Trophoblast cell (in vitro differentiated cells and primary cell): ENCODE measurements at regions not wholly inside any gene's neighbourhood (a gene's known extent, or its start where the extent isn't known, plus 50 kb on each side); places are given as distances from the start of the nearest gene placed in this dataset.

Experiments
- DNase-seq, 2 donors: peaks; one replicate each; pipeline ENCODE4 v3.0.0-alpha.2; 2016
- H2AFZ ChIP-seq: 2 replicates; pipeline ENCODE4 v1.6.1; 2013; ENCODE audit warnings: low read length, moderate library complexity, mild to moderate bottlenecking; ENCODE audit not compliant: insufficient read depth, poor library complexity
- H2AK5ac ChIP-seq: 2 replicates; pipeline ENCODE4 v1.6.1; 2013; ENCODE audit warnings: mild to moderate bottlenecking, low read length
- H2BK120ac ChIP-seq: 2 replicates; pipeline ENCODE4 v1.6.1; 2013; ENCODE audit warnings: low read length, mild to moderate bottlenecking, moderate library complexity; ENCODE audit not compliant: insufficient read depth, poor library complexity
- H2BK12ac ChIP-seq: 2 replicates; pipeline ENCODE4 v1.6.1; 2013; ENCODE audit warnings: mild to moderate bottlenecking, low read length, moderate library complexity
- H2BK5ac ChIP-seq: 2 replicates; pipeline ENCODE4 v1.6.1; 2013; ENCODE audit warnings: low read length, low read depth, moderate library complexity, mild to moderate bottlenecking; ENCODE audit not compliant: poor library complexity
- H3K14ac ChIP-seq: 2 replicates; pipeline ENCODE4 v1.6.1; 2013; ENCODE audit warnings: mild to moderate bottlenecking, low read length
- H3K18ac ChIP-seq: 2 replicates; pipeline ENCODE4 v1.6.1; 2013; ENCODE audit warnings: mild to moderate bottlenecking, low read length
- H3K23ac ChIP-seq: 2 replicates; pipeline ENCODE4 v1.6.1; 2013; ENCODE audit warnings: low read length
- H3K27ac ChIP-seq: 2 replicates; pipeline ENCODE4 v1.5.1; 2013; ENCODE audit warnings: low read depth, mild to moderate bottlenecking, inconsistent platforms, low read length, moderate library complexity
- H3K27me3 ChIP-seq: 2 replicates; pipeline ENCODE4 v1.6.1; 2013; ENCODE audit warnings: inconsistent platforms, mild to moderate bottlenecking, low read length, moderate library complexity; ENCODE audit not compliant: insufficient read depth
- H3K36me3 ChIP-seq, 2 experiments: 1 replicate in 1 of 2; 2 replicates in 1 of 2; pipeline ENCODE4 v1.6.1; 2013; ENCODE audit warnings: low read length in 2 of 2, mild to moderate bottlenecking in 2 of 2, moderate library complexity in 1 of 2; ENCODE audit not compliant: insufficient read depth in 2 of 2, control insufficient read depth in 1 of 2
- H3K4ac ChIP-seq: 2 replicates; pipeline ENCODE4 v1.6.1; 2013; ENCODE audit warnings: low read depth, mild to moderate bottlenecking, low read length, moderate library complexity
- H3K4me1 ChIP-seq, 2 experiments: 1 replicate in 1 of 2; 2 replicates in 1 of 2; pipeline ENCODE4 v1.6.1; 2013; ENCODE audit warnings: low read length in 2 of 2, mild to moderate bottlenecking in 2 of 2, moderate library complexity in 1 of 2; ENCODE audit not compliant: insufficient read depth in 2 of 2, control insufficient read depth in 1 of 2
- H3K4me2 ChIP-seq: 2 replicates; pipeline ENCODE4 v1.6.1; 2013; ENCODE audit warnings: inconsistent platforms, mild to moderate bottlenecking, low read length, moderate library complexity
- H3K4me3 ChIP-seq: 2 replicates; pipeline ENCODE4 v1.5.1; 2013; ENCODE audit warnings: mild to moderate bottlenecking, low read depth, low read length, inconsistent platforms
- H3K79me1 ChIP-seq: one replicate; pipeline ENCODE4 v1.6.1; 2013; ENCODE audit warnings: low read length
- H3K79me2 ChIP-seq: 2 replicates; pipeline ENCODE4 v1.6.1; 2013; ENCODE audit warnings: low read length, mild to moderate bottlenecking; ENCODE audit not compliant: control insufficient read depth, insufficient read depth, poor library complexity
- H3K9ac ChIP-seq: 2 replicates; pipeline ENCODE4 v1.6.1; 2013; ENCODE audit warnings: mild to moderate bottlenecking, low read length
- H3K9me3 ChIP-seq: 2 replicates; pipeline ENCODE4 v1.6.1; 2013; ENCODE audit warnings: low read depth, mild to moderate bottlenecking, control low read depth, inconsistent platforms, low read length; ENCODE audit not compliant: insufficient read depth
- H4K12ac ChIP-seq: 2 replicates; pipeline ENCODE4 v1.6.1; 2013; ENCODE audit warnings: low read depth, mild to moderate bottlenecking, low read length, moderate library complexity
- H4K8ac ChIP-seq: 2 replicates; pipeline ENCODE4 v1.6.1; 2013; ENCODE audit warnings: low read depth, mild to moderate bottlenecking, low read length, moderate library complexity
- H4K91ac ChIP-seq: one replicate; pipeline ENCODE4 v1.6.1; 2013; ENCODE audit warnings: low read depth, mild to moderate bottlenecking, low read length, moderate library complexity
- WGBS: extraction: QIAGEN DNeasy Blood & Tissue Kit; methylation state at CpG from one replicate; pipeline ENCODE4 v1.1.7; 2013; ENCODE audit warnings: missing lambda C conversion rate; ENCODE audit not compliant: insufficient read length, insufficient coverage; ENCODE audit errors: extremely low coverage; 5-methylcytosine and 5-hydroxymethylcytosine counted together

- Histone ChIP-seq H3K4me3 (no peak overlapping the region), H3K27ac (no peak overlapping the region), H3K36me3 (no peaks in the 10 kb centered on the region), H4K91ac (no peak overlapping the region), H4K8ac (no peak overlapping the region), H3K4me1 (no peaks in the 10 kb centered on the region), H3K23ac (no peak overlapping the region), H2AFZ (no peak overlapping the region), H2AK5ac (no peak overlapping the region), H2BK12ac (no peak overlapping the region), H3K4me2 (no peak overlapping the region), H3K27me3 (no peaks in the 10 kb centered on the region), H3K4ac (no peak overlapping the region), H2BK120ac (no peak overlapping the region), H4K12ac (no peak overlapping the region), H3K9ac (no peak overlapping the region), H3K79me2 (no peaks in the 10 kb centered on the region), H3K9me3 (no peaks in the 10 kb centered on the region), H3K79me1 (no peaks in the 10 kb centered on the region), H3K18ac (no peak overlapping the region), H3K14ac (no peak overlapping the region), H2BK5ac (no peak overlapping the region)
- DNase-seq, result no peak
- no CpG with 5 or more reads among the region's 3 CpGs for WGBS
Observed at GRCh38 chr6:81148751-81149150, 603.7 kb downstream of the TENT5A start.

DNA sequence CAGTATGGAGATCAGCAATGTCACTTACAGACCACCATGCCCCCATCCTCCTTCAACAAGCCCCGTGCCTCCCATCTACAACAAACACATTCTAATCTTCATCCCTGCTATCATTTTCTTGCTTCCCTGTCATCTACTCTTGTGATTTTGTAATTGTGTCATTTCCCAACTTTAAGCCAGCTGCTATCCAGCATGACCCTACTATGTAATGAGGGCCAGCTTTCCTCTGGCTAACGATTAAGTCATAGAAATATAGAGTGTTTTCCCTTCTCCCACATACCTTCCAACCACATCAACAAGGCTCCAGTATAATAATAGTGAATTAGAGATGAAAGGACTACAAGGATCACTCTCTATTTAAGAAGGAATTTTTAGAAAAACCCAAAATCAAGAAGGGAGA lies 607.0 kb downstream of the TENT5A start:
- Histone ChIP-seq H2BK5ac (no peak overlapping the region), H3K79me1 (no peaks in the 10 kb centered on the region), H3K14ac (no peak overlapping the region), H3K4me2 (no peak overlapping the region), H3K36me3 (no peaks in the 10 kb centered on the region), H2AK5ac (no peak overlapping the region), H4K8ac (no peak overlapping the region), H4K91ac (no peak overlapping the region), H2BK12ac (no peak overlapping the region), H4K12ac (no peak overlapping the region), H3K4me3 (no peak overlapping the region), H3K23ac (no peak overlapping the region), H3K79me2 (no peaks in the 10 kb centered on the region), H3K9me3 (no peaks in the 10 kb centered on the region), H3K18ac (no peak overlapping the region), H3K9ac (no peak overlapping the region), H3K4ac (no peak overlapping the region), H3K27ac (no peak overlapping the region), H2BK120ac (no peak overlapping the region), H3K4me1 (no peaks in the 10 kb centered on the region), H3K27me3 (no peaks in the 10 kb centered on the region), H2AFZ (no peak overlapping the region)
- WGBS, result 100% methylated on average over 1 of the region's 2 CpGs
- peak in 1 of 2 donors; percentile 64 for DNase-seq

GRCh38 chr6:81144346-81144745 lies 608.1 kb downstream of the TENT5A start:
- H3K79me2 ChIP-seq, result no peaks in the 10 kb centered on the region
- no peak overlapping the region for H4K8ac ChIP-seq
- no peak overlapping the region for H2BK12ac ChIP-seq
- no peak overlapping the region for H3K4ac ChIP-seq
- H3K27me3 ChIP-seq, result no peaks in the 10 kb centered on the region
- DNase-seq, result peak; percentile 7 to 79
- H3K9me3 ChIP-seq, result no peaks in the 10 kb centered on the region
- H3K9ac ChIP-seq, result no peak overlapping the region
- H3K4me1 ChIP-seq, result no peaks in the 10 kb centered on the region
- H3K79me1 ChIP-seq, result no peaks in the 10 kb centered on the region
- no peak overlapping the region for H3K4me3 ChIP-seq
- H3K14ac ChIP-seq, result no peak overlapping the region
- no peak overlapping the region for H2BK120ac ChIP-seq
- no peak overlapping the region for H2AK5ac ChIP-seq
- no peak overlapping the region for H3K4me2 ChIP-seq
- no peak overlapping the region for H3K18ac ChIP-seq
- H4K12ac ChIP-seq, result no peak overlapping the region
- no peak overlapping the region for H2BK5ac ChIP-seq
- no peak overlapping the region for H2AFZ ChIP-seq
- H3K23ac ChIP-seq, result no peak overlapping the region
- H3K27ac ChIP-seq, result no peak overlapping the region
- H4K91ac ChIP-seq, result no peak overlapping the region
- no peaks in the 10 kb centered on the region for H3K36me3 ChIP-seq

GRCh38 chr6:81138236-81138635 lies 614.2 kb downstream of the TENT5A start:
- Histone ChIP-seq H4K8ac (no peak overlapping the region), H3K4me1 (no peaks in the 10 kb centered on the region), H4K91ac (no peak overlapping the region), H3K14ac (no peak overlapping the region), H2BK5ac (no peak overlapping the region), H2AK5ac (no peak overlapping the region), H3K4me2 (no peak overlapping the region), H3K9ac (no peak overlapping the region), H3K36me3 (no peaks in the 10 kb centered on the region), H3K27me3 (no peaks in the 10 kb centered on the region), H3K9me3 (no peaks in the 10 kb centered on the region), H2BK120ac (no peak overlapping the region), H3K23ac (no peak overlapping the region), H2AFZ (no peak overlapping the region), H3K79me1 (no peaks in the 10 kb centered on the region), H3K4ac (no peak overlapping the region), H3K18ac (no peak overlapping the region), H4K12ac (no peak overlapping the region), H3K4me3 (no peak overlapping the region), H2BK12ac (no peak overlapping the region), H3K79me2 (no peaks in the 10 kb centered on the region), H3K27ac (no peak overlapping the region)
- no peak for DNase-seq
- WGBS, result no CpG with 5 or more reads among the region's 5 CpGs
